A673 (cell line): ENCODE measurements at regions not wholly inside any gene's neighbourhood (a gene's known extent, or its start where the extent isn't known, plus 50 kb on each side); places are given as distances from the start of the nearest gene placed in this dataset.

Source experiments
- BruUV-seq: library from RNA; stranded (reverse); fragments of 400-500 nt; replicated peaks from 2 replicates; lab custom pipeline; 2021; lab: Mats Ljungman, UMichigan
- CTCF ChIA-PET: fragments of 300-600 bp; sonication (Branson Sonifier 250); formaldehyde crosslinking; loops from one replicate; lab custom pipeline; 2022; ENCODE audit warnings: antibody characterized with exemption; lab: Charles Lee
- POLR2A ChIA-PET: fragments of 300-600 bp; sonication (Branson Sonifier 250); formaldehyde crosslinking; loops from one replicate; lab custom pipeline; 2022; ENCODE audit warnings: antibody characterized with exemption; ENCODE audit not compliant: low non-redundant PET; lab: Charles Lee
- DNase-seq: peaks from one replicate; pipeline ENCODE4 v3.0.0-alpha.2; 2015; ENCODE audit warnings: low spot score
- H3K27ac ChIP-seq: fragments of 200-600 bp; sonication (generic); 2 replicates; pipeline ENCODE4 v1.5.1; 2016; ENCODE audit warnings: mixed run types, low read depth, mild to moderate bottlenecking, mixed read lengths, antibody characterized with exemption, low read length; ENCODE audit not compliant: poor library complexity, severe bottlenecking
- H3K27me3 ChIP-seq: fragments of 200-600 bp; sonication (generic); replicated peaks from 2 replicates; pipeline ENCODE4 v1.6.1; 2017; ENCODE audit warnings: mixed run types, low read depth, mild to moderate bottlenecking, mixed read lengths, antibody characterized with exemption, low read length; ENCODE audit not compliant: insufficient read depth, poor library complexity
- H3K36me3 ChIP-seq: fragments of 200-600 bp; sonication (generic); 2 replicates; pipeline ENCODE4 v1.6.1; 2016; ENCODE audit warnings: mixed run types, mild to moderate bottlenecking, mixed read lengths, antibody characterized with exemption, low read length; ENCODE audit not compliant: insufficient read depth, poor library complexity, severe bottlenecking
- H3K4me1 ChIP-seq: fragments of 200-600 bp; sonication (generic); 2 replicates; pipeline ENCODE4 v1.6.1; 2017; ENCODE audit warnings: mixed run types, mild to moderate bottlenecking, mixed read lengths, antibody characterized with exemption, low read length; ENCODE audit not compliant: insufficient read depth, poor library complexity, severe bottlenecking
- H3K4me3 ChIP-seq: fragments of 200-600 bp; sonication (generic); 2 replicates; pipeline ENCODE4 v1.5.1; 2016; ENCODE audit warnings: low read depth, mixed run types, mild to moderate bottlenecking, mixed read lengths, low read length; ENCODE audit not compliant: poor library complexity, severe bottlenecking
- H3K9me3 ChIP-seq: fragments of 200-600 bp; sonication (generic); 2 replicates; pipeline ENCODE4 v1.6.1; 2016; ENCODE audit warnings: mixed run types, low read depth, mild to moderate bottlenecking, mixed read lengths, antibody characterized with exemption, low read length; ENCODE audit not compliant: poor library complexity, severe bottlenecking
- EZH2 ChIP-seq: fragments of 200-600 bp; sonication (generic); IDR thresholded peaks from 2 replicates; pipeline ENCODE4 v1.6.1; 2017; ENCODE audit warnings: borderline replicate concordance, low read depth, mild to moderate bottlenecking, mixed read lengths, antibody characterized with exemption, low read length; ENCODE audit not compliant: poor library complexity, severe bottlenecking
- intact Hi-C: fragments of 100-400 bp; cut with micrococcal nuclease; formaldehyde crosslinking; loops from one replicate; pipeline ENCODE4 v1.10.0; 2022; ENCODE audit not compliant: unreplicated experiment
- TF ChIP-seq, protein P1 (sequence below): fragments of 300-800, 200-600 bp; sonication (generic); conservative IDR thresholded peaks from 2 replicates; pipeline ENCODE4 v1.5.1; 2017; ENCODE audit warnings: low read depth, mild to moderate bottlenecking, antibody characterized with exemption, low read length, moderate library complexity, mixed read lengths

GRCh38 chr13:81778350-81778749, 1437.4 kb upstream of the SPRY2 start:
- TF ChIP-seq, protein P1, sequence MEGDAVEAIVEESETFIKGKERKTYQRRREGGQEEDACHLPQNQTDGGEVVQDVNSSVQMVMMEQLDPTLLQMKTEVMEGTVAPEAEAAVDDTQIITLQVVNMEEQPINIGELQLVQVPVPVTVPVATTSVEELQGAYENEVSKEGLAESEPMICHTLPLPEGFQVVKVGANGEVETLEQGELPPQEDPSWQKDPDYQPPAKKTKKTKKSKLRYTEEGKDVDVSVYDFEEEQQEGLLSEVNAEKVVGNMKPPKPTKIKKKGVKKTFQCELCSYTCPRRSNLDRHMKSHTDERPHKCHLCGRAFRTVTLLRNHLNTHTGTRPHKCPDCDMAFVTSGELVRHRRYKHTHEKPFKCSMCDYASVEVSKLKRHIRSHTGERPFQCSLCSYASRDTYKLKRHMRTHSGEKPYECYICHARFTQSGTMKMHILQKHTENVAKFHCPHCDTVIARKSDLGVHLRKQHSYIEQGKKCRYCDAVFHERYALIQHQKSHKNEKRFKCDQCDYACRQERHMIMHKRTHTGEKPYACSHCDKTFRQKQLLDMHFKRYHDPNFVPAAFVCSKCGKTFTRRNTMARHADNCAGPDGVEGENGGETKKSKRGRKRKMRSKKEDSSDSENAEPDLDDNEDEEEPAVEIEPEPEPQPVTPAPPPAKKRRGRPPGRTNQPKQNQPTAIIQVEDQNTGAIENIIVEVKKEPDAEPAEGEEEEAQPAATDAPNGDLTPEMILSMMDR = no peak
- TF ChIP-seq EZH2 = no peak
- Histone ChIP-seq H3K4me1 (no peaks in the 10 kb centered on the region), H3K36me3 (no peaks in the 10 kb centered on the region), H3K27ac (no peak overlapping the region), H3K9me3 (no peaks in the 10 kb centered on the region), H3K27me3 (no peaks in the 10 kb centered on the region), H3K4me3 (no peak overlapping the region)
- no TSS peak for BruUV-seq
- ChIA-PET POLR2A (no interaction called here), CTCF (no interaction called here)
- intact Hi-C loops = no loop called here
- DNase-seq = no peak

DNA sequence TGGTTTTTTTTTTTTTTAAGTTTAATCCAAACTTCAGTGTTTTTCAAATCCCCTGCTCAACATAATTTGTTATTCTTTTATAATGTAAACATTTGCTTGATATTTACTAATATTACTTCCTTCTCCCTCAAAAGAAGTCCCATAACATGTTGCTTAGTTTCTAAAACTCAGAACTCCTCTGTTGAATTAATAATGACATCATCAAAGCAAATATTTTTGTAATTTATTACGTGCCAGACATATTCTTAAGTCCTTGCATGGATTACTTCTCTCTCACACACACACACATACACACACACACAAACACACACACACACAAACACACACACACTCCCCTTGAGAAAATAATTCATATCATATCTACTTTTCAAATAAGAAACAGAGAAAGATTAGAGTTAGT, 1432.3 kb upstream of the SPRY2 start:
- Histone ChIP-seq H3K27ac (no peak overlapping the region), H3K4me3 (no peak overlapping the region), H3K4me1 (no peaks in the 10 kb centered on the region), H3K36me3 (no peaks in the 10 kb centered on the region), H3K9me3 (no peaks in the 10 kb centered on the region), H3K27me3 (no peaks in the 10 kb centered on the region)
- intact Hi-C loops = no loop called here
- BruUV-seq = no TSS peak
- TF ChIP-seq EZH2 = no peak
- POLR2A ChIA-PET = no interaction called here
- DNase-seq = no peak
- CTCF ChIA-PET = no interaction called here

- Histone ChIP-seq H3K9me3 (no peaks in the 10 kb centered on the region), H3K36me3 (no peaks in the 10 kb centered on the region), H3K4me3 (no peak overlapping the region), H3K27ac (no peak overlapping the region), H3K27me3 (no peaks in the 10 kb centered on the region), H3K4me1 (no peaks in the 10 kb centered on the region)
- no TSS peak for BruUV-seq
- no peak for TF ChIP-seq EZH2
- TF ChIP-seq, protein P1 = no peak
- ChIA-PET POLR2A (no interaction called here), CTCF (no interaction called here)
- DNase-seq = no peak
- intact Hi-C loops = no loop called here
These were observed 1431.0 kb upstream of the SPRY2 start for GRCh38 chr13:81771951-81772350.

DNA sequence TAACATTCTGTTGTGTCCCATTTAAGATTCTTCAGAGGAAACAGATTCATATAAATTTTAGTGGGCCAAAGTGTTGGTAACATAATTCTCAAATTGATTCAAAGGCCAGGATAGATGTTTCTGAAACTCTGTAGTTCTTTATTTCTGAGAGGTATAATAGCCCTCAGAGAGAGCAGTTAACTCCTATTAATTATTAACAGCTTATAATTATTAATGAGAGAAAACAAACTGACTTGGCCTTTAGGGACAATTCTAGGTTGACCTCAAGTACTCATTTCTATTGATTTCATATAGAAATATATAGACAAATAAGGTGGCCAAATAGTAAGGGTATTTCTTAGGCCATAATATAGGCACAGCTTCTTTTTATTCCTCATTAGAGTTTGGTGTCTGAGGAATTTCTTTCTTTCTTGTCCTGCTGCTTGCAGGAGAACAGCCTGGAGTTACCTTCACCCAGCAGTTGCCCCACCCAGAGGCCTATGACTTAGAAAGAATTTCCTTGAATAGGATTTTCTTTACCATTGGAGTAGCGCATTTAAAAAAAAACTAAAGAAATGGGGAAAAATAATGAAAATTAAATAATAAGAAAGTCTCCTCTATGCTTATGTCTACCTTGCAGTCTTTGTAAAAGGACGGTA, 1430.1 kb upstream of the SPRY2 start:
- no peaks in the 10 kb centered on the region for H3K36me3 ChIP-seq
- intact Hi-C loops = no loop called here
- H3K9me3 ChIP-seq = no peaks in the 10 kb centered on the region
- ChIA-PET CTCF (no interaction called here), POLR2A (no interaction called here)
- H3K4me1 ChIP-seq = no peaks in the 10 kb centered on the region
- no peaks in the 10 kb centered on the region for H3K27me3 ChIP-seq
- TF ChIP-seq, protein P1 = no peak
- TF ChIP-seq EZH2 = no peak
- BruUV-seq = no TSS peak
- H3K4me3 ChIP-seq = no peak overlapping the region
- no peak overlapping the region for H3K27ac ChIP-seq
- no peak for DNase-seq
